Endothelial cell of umbilical vein (primary cell): ENCODE measurements at regions not wholly inside any gene's neighbourhood (a gene's known extent, or its start where the extent isn't known, plus 50 kb on each side); places are given as distances from the start of the nearest gene placed in this dataset.

ENCODE experiments used
- EZH2 ChIP-seq: IDR thresholded peaks from 2 replicates; pipeline ENCODE4 v1.6.1; 2012; ENCODE audit warnings: borderline replicate concordance, low read depth, mild to moderate bottlenecking, moderate library complexity, low read length, inconsistent platforms; ENCODE audit not compliant: severe bottlenecking
- FOS ChIP-seq: IDR thresholded peaks from 2 replicates; pipeline ENCODE4 v1.6.1; 2011; ENCODE audit warnings: mild to moderate bottlenecking, low read length, moderate library complexity, borderline replicate concordance; ENCODE audit not compliant: insufficient read depth
- GATA2 ChIP-seq: IDR thresholded peaks from 2 replicates; pipeline ENCODE4 v1.7.0; 2011; ENCODE audit warnings: low read depth, mild to moderate bottlenecking, moderate library complexity, mixed read lengths, low read length; ENCODE audit not compliant: insufficient read length, insufficient read depth
- JUN ChIP-seq: IDR thresholded peaks from 2 replicates; pipeline ENCODE4 v1.6.1; 2011; ENCODE audit warnings: borderline replicate concordance, low read depth; ENCODE audit not compliant: insufficient read length, insufficient read depth
- POLR2A ChIP-seq: IDR thresholded peaks from 2 replicates; pipeline ENCODE4 v1.6.1; 2012; ENCODE audit warnings: low read depth, mild to moderate bottlenecking, control low read depth, low read length
- POLR2AphosphoS5 ChIP-seq: IDR thresholded peaks from 2 replicates; pipeline ENCODE4 v1.6.1; 2012; ENCODE audit warnings: low read depth, mild to moderate bottlenecking, control low read depth, low read length, moderate library complexity; ENCODE audit not compliant: insufficient read depth
- TF ChIP-seq, protein P1 (sequence below), 2 donors: IDR thresholded peaks; 1 replicate in 1 of 2; 2 replicates in 1 of 2; pipeline ENCODE4 v1.5.1; 2011; ENCODE audit warnings: low read length in 2 of 2, mild to moderate bottlenecking in 2 of 2, moderate library complexity in 2 of 2, control low read depth in 1 of 2, inconsistent platforms in 1 of 2, low read depth in 1 of 2; ENCODE audit not compliant: insufficient read depth in 1 of 2; ENCODE audit errors: extremely low read depth in 1 of 2
- TF ChIP-seq, protein P2 (sequence below): IDR thresholded peaks from 2 replicates; pipeline ENCODE4 v1.6.1; 2011; ENCODE audit not compliant: insufficient read depth, insufficient read length

DNA sequence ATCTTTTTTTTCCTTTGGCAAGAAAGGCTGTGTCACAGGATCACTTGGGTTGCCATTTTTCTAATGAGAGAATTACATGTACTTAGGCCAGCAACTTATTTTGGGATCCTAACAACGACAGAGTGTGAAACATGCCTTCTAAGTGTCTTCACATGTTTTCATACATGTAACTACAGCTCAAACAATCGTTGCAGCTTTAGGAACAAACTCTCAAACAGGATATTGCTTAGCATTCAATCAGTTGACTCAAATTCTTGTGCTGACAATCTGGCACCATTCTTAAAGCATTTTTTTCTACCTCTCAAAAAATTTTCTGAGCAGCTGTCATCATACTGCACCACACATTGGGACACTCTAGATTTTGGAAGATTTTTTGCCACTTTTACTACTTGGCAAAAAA, 435.5 kb downstream of the HINT1 start:
- TF ChIP-seq EZH2, result no peak
- TF ChIP-seq, protein P1, sequence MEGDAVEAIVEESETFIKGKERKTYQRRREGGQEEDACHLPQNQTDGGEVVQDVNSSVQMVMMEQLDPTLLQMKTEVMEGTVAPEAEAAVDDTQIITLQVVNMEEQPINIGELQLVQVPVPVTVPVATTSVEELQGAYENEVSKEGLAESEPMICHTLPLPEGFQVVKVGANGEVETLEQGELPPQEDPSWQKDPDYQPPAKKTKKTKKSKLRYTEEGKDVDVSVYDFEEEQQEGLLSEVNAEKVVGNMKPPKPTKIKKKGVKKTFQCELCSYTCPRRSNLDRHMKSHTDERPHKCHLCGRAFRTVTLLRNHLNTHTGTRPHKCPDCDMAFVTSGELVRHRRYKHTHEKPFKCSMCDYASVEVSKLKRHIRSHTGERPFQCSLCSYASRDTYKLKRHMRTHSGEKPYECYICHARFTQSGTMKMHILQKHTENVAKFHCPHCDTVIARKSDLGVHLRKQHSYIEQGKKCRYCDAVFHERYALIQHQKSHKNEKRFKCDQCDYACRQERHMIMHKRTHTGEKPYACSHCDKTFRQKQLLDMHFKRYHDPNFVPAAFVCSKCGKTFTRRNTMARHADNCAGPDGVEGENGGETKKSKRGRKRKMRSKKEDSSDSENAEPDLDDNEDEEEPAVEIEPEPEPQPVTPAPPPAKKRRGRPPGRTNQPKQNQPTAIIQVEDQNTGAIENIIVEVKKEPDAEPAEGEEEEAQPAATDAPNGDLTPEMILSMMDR (IDR thresholded peaks at IDR 0.05; ENCODE audit: extremely low read depth in 1 of 2, insufficient read depth in 1 of 2, low read depth in 1 of 2, low read length in 2 of 2), result no peak
- TF ChIP-seq POLR2A, result no peak
- no peak for TF ChIP-seq POLR2AphosphoS5
- TF ChIP-seq, protein P2, sequence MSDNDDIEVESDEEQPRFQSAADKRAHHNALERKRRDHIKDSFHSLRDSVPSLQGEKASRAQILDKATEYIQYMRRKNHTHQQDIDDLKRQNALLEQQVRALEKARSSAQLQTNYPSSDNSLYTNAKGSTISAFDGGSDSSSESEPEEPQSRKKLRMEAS, result no peak
- TF ChIP-seq JUN, result no peak
- no peak for TF ChIP-seq FOS
- TF ChIP-seq GATA2, result no peak
